ENCODE measurements at regions not wholly inside any gene's neighbourhood (a gene's known extent, or its start where the extent isn't known, plus 50 kb on each side); places are given as distances from the start of the nearest gene placed in this dataset.

DNA sequence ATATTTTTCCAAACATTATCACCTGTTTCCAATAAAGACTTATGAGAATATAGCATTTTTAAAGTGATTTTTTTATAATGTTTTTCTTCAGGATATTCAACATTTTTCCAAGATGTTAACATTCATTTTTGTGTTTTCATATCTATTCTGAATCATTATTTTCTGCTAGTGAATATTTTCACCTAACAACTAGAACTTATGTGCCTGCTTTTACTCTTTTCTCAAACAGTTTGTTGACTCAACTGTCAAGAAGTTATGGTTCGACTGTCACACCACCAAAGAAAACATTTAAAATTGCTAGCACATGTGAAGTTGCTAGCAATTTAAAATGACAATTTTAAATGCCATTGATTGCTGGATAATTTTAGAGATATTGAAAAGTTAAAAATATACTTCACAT is 343.3 kb upstream of the CDH9 start:
- TF ChIP-seq, protein P1, sequence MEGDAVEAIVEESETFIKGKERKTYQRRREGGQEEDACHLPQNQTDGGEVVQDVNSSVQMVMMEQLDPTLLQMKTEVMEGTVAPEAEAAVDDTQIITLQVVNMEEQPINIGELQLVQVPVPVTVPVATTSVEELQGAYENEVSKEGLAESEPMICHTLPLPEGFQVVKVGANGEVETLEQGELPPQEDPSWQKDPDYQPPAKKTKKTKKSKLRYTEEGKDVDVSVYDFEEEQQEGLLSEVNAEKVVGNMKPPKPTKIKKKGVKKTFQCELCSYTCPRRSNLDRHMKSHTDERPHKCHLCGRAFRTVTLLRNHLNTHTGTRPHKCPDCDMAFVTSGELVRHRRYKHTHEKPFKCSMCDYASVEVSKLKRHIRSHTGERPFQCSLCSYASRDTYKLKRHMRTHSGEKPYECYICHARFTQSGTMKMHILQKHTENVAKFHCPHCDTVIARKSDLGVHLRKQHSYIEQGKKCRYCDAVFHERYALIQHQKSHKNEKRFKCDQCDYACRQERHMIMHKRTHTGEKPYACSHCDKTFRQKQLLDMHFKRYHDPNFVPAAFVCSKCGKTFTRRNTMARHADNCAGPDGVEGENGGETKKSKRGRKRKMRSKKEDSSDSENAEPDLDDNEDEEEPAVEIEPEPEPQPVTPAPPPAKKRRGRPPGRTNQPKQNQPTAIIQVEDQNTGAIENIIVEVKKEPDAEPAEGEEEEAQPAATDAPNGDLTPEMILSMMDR (IDR thresholded peaks at IDR 0.05): no peak
- no peak for TF ChIP-seq POLR2A (IDR thresholded peaks at IDR 0.05)

Measured in testis (tissue), 2 donors.